Colon (tissue), 2 donors: ENCODE measurements at regions not wholly inside any gene's neighbourhood (a gene's known extent, or its start where the extent isn't known, plus 50 kb on each side); places are given as distances from the start of the nearest gene placed in this dataset.

Source experiments
- FAIRE-seq: peaks from 2 replicates; lab custom pipeline; 2012; peaks lifted over from hg19 to GRCh38; lab: Jason Lieb, UNC
- donor health status: control.
- donor health status: control.

- no peak for FAIRE-seq
Observed at GRCh38 chr20:22315073-22315472, 269.3 kb downstream of the FOXA2 start.

DNA sequence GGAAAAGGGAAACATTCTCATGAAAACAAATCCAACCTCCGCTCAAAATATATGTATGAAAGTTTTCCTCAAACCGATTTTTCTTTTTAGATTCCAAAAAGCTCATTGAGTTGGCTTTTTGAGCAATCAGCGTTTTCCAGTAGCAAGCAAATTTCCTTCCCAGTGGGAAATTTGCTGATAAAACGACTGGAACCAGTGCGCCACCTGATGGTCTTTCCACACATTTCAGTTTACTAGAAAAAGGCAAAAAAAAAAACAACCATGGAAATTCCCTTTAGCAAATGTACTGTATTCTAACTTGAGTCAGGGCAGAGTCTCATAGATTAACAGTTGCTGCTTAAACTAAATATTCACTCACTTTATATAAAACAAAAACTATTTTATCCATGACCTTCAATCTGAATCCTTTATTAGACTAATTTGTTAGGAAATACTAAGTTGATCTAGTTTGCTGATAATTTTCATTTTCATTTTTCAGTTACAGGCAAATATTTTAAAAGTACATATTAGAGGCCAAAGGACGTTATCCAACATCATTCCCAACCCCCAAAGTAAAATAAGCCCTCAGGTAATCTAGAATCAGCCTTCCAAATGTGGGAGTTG lies 271.5 kb downstream of the FOXA2 start:
- no peak for FAIRE-seq

- FAIRE-seq, result no peak
Observed at GRCh38 chr20:22308934-22309333, 275.4 kb downstream of the FOXA2 start.

DNA sequence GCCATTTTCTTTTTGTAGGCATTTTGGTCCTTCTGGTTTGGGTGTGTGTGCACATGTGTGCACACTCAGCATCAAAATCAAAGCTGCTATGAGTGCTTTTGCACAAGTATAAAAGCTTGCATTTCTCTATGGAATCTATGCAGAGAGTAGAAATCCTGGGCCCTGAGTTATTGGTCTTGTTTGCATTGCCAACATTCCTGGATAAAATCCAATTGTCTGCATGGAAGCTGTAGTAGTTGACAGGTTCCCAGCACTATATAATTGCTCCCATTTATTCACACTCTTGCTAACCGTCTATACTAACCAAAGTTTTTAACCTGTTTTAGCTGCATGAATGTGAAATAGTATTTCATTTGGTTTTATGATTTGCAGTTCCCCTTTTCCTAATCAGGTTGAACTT lies 277.0 kb downstream of the FOXA2 start:
- no peak for FAIRE-seq

DNA sequence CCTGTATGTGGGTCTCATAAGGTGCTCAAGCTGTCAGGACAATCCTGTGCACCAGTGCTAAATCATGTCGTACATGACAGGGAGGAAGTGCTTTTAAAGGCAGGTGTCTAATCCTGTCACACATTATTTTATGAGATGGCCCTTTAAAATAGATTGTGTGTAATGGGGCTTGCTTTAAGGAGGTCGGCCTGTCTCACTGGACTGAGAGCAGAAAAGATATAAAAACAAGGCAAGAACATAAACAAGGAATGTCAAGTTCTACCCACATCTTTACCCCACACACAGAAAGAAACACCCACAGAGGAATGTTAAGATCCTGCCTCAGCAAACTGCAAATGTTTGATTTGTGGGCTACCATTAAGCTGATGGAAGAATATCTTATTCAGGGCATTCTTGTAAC lies 279.0 kb downstream of the FOXA2 start:
- no peak for FAIRE-seq

DNA sequence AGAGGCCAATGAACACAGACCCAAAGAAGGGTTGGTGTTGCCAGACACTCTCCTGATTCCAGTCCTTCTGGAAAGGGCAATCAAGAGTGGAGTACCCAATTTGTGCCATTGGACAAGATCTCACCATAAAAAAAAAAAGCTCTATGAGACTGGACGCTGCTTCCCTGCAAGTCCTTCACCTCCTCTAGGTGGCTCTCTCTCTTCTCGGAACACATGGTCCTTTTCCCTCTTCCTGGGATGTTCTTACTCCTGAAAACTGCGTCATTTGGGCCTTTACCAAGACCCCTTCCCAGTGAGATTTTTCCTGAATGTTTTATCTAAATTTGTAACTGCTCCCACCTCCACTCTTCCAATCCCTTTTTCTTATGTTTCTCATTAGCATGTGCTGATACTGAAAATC lies 280.8 kb downstream of the FOXA2 start:
- no peak for FAIRE-seq

DNA sequence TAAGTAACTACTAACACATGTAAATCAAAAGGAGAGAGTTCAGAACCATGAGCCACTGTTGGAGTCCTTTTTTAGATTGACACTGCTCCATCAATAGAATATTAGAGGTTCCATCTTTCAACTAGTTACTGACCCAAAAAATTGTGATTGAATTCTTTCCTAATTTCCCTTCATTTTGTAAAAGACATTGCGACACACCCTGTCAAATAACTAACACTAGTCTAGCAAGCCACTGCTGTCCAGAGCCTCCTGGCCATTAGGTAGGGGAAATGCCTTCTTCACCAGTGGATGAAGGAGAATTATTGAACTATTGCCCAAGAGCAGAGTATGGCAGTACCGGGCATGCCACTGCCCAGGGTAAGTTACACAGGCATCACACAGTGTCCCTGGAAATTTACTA lies 282.3 kb downstream of the FOXA2 start:
- FAIRE-seq, result no peak

GRCh38 chr20:22293886-22294285 lies 290.5 kb downstream of the FOXA2 start:
- no peak for FAIRE-seq

- FAIRE-seq, result no peak
Observed at GRCh38 chr20:22289442-22289841, 294.9 kb downstream of the FOXA2 start.

- FAIRE-seq, result no peak
Observed at GRCh38 chr20:22288957-22289356, 295.4 kb downstream of the FOXA2 start.

- FAIRE-seq, result no peak
Observed at GRCh38 chr20:22288156-22288555, 296.2 kb downstream of the FOXA2 start.

- no peak for FAIRE-seq
Observed at GRCh38 chr20:22285555-22285954, 298.8 kb downstream of the FOXA2 start.

DNA sequence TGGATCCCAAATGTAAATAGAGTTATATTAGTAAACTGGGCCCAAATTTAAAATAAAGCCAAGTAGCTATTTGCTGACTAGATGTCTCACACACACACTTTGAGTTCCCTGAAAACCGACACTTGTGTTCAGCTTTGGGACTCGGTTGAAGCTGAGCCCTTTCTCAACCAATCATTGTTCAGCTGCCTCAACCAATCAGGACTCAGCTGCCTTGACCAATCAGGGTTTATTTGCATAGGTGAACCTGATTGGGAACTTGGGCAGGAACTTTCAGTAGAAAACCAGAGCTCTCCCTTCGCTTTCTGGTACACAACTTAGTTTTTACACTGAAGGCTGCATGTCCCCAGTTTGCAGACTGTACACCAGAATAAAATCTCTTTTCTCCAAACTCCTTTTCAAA lies 301.7 kb downstream of the FOXA2 start:
- no peak for FAIRE-seq

DNA sequence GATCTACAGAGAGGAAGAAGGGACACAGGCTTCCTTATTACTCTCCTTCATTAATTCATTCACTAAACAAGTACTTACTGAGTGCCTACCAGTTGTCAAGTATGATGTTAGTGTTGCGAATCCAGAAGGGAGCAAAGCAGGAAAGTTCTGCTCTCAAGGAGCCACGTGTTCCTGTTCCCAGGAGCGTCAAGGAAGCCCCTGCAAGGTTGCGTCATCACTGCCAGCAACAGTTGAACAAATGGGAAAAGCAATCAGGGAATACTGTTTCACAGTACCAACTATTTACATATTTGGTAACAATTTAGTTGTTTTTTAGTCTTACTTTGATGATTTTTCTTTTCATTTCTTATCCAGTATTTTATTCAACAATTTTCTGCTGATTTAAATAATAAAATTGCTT lies 310.0 kb downstream of the FOXA2 start:
- no peak for FAIRE-seq

DNA sequence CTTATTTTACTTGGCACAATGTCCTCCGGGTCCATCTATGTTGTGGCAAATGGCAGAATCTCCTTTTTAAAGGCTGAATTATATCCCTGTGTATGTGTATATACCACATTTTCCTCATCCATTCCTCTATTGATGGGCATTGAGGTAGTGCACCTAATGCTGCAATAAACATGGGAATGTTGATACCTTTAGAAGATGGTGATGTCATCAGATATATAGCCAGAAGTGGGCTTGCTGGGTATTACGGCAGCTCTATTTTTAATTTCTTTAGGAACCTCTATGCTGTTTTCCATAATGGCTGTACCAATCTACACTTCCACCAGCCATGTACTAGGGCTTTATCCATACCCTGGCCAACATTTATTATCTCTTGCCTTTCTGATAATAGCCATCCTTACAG lies 315.7 kb downstream of the FOXA2 start:
- FAIRE-seq, result no peak

DNA sequence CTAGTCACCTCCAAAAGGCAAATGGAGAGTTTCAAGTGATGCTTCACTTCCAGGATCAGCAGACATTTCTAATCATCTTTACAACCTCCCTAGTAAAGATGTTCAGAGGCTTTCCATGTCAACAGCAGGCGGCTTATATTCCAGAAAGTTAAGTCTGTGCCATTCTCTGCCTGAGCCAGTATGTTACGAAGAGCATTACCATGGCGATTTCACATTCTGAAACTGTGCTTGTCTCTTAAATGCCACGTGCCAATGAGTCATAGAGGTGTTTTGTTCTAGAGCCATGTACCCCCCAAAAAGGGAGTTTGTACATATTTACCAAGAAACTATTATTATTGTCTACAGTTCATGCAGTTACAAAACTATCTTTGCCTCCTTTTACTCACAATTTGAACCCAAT lies 319.5 kb downstream of the FOXA2 start:
- no peak for FAIRE-seq

- FAIRE-seq, result no peak
Observed at GRCh38 chr20:22260506-22260905, 323.9 kb downstream of the FOXA2 start.

GRCh38 chr20:22257912-22258311 lies 326.5 kb downstream of the FOXA2 start:
- no peak for FAIRE-seq

- no peak for FAIRE-seq
Observed at GRCh38 chr20:22248051-22248667, 336.2 kb downstream of the FOXA2 start.

GRCh38 chr20:22245139-22245538 lies 339.2 kb downstream of the FOXA2 start:
- no peak for FAIRE-seq

GRCh38 chr20:22243067-22243466 lies 341.3 kb downstream of the FOXA2 start:
- no peak for FAIRE-seq

DNA sequence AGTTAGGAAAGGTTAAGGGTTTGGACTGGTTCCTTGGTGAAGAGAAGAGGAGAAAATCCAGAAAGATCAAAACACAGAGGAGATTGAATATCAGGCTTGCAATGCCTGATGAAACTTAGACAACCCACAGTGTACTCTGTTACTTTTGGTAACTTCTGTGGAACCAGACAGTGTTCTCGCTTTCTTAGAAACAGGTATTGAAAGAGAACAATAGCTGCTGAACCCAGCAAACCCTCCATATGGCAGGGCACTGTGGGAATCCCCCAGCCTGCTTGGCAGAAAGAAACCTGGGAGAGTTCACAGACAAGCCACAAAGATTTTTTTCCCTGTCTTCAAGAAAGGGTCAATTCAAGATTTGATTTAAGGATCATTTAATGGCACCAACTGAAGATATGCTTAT lies 342.8 kb downstream of the FOXA2 start:
- no peak for FAIRE-seq

DNA sequence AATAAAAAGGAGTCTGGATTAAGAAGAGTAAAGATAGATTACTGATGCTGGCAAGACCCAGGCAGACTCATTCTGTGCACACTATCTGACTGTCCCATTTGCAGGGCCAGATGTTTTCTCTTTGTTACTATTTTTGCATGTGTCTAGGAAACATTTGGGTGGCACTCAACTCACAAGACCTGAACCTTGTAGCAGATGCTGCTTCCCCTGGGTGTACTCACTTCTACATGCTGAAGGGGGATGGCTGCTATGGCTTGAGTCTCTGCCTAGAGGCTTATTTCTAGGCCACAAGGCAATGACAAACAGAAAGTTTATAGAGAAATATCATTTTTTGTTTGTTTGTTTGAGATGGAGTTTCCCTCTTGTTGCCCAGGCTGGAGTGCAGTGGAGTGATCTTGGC lies 351.4 kb downstream of the FOXA2 start:
- FAIRE-seq, result no peak

DNA sequence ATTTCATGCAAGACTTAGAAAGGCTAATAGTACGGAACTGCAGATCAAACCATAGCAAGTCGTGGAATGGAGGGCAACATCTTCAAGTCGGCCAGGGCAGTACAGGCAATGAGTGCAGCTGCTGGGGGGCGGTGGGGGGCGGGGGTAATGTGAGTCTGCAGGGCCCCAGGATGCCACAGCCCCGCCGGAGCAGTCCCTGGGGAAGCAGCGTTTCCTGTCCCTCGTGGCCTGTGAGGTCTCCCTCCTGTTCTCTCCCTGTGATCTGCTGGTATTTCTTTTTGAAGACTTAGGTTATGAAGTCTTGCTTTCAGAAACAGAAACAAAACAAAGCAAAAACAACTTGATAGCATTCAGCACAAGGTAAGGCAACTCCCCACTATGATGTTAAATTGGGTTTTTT lies 351.9 kb downstream of the FOXA2 start:
- no peak for FAIRE-seq
